ENCODE measurements at regions not wholly inside any gene's neighbourhood (a gene's known extent, or its start where the extent isn't known, plus 50 kb on each side); places are given as distances from the start of the nearest gene placed in this dataset.

- Mint-ChIP-seq H3K4me1 (ENCODE audit: insufficient read depth, unreplicated experiment) (peaks cover 6% of the 10 kb centered on the region), H3K27ac (ENCODE audit: low read depth, unreplicated experiment) (no peak overlapping the region), H3K36me3 (ENCODE audit: insufficient read depth, unreplicated experiment) (no peaks in the 10 kb centered on the region), H3K27me3 (ENCODE audit: insufficient read depth, unreplicated experiment) (no peaks in the 10 kb centered on the region), H3K9me3 (ENCODE audit: unreplicated experiment) (no peaks in the 10 kb centered on the region), H3K4me3 (ENCODE audit: unreplicated experiment) (no peak overlapping the region)
- intact Hi-C loops (cut with micrococcal nuclease), result loop anchor here (5.0 kb wide), 1 partner anchor 134 kb away; no protein-coding TSS in a partner anchor
- CTCF ChIA-PET, result interaction anchor here (0.5 to 5.8 kb wide), 14 partner anchors 10 to 469 kb away, joined by 3 to 52 read pairs (median 5); no protein-coding TSS in a partner anchor
- TF ChIP-seq, protein P1, sequence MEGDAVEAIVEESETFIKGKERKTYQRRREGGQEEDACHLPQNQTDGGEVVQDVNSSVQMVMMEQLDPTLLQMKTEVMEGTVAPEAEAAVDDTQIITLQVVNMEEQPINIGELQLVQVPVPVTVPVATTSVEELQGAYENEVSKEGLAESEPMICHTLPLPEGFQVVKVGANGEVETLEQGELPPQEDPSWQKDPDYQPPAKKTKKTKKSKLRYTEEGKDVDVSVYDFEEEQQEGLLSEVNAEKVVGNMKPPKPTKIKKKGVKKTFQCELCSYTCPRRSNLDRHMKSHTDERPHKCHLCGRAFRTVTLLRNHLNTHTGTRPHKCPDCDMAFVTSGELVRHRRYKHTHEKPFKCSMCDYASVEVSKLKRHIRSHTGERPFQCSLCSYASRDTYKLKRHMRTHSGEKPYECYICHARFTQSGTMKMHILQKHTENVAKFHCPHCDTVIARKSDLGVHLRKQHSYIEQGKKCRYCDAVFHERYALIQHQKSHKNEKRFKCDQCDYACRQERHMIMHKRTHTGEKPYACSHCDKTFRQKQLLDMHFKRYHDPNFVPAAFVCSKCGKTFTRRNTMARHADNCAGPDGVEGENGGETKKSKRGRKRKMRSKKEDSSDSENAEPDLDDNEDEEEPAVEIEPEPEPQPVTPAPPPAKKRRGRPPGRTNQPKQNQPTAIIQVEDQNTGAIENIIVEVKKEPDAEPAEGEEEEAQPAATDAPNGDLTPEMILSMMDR (IDR thresholded peaks at IDR 0.05; ENCODE audit: unreplicated experiment), result no peak
- DNase-seq (ENCODE audit: unreplicated experiment), result no peak
- POLR2A ChIA-PET, result no interaction called here
- no TSS peak for BruUV-seq (replicated peaks)
Measured at GRCh38 chr17:68778726-68779125, 176.5 kb downstream of the ABCA8 start.

DNA sequence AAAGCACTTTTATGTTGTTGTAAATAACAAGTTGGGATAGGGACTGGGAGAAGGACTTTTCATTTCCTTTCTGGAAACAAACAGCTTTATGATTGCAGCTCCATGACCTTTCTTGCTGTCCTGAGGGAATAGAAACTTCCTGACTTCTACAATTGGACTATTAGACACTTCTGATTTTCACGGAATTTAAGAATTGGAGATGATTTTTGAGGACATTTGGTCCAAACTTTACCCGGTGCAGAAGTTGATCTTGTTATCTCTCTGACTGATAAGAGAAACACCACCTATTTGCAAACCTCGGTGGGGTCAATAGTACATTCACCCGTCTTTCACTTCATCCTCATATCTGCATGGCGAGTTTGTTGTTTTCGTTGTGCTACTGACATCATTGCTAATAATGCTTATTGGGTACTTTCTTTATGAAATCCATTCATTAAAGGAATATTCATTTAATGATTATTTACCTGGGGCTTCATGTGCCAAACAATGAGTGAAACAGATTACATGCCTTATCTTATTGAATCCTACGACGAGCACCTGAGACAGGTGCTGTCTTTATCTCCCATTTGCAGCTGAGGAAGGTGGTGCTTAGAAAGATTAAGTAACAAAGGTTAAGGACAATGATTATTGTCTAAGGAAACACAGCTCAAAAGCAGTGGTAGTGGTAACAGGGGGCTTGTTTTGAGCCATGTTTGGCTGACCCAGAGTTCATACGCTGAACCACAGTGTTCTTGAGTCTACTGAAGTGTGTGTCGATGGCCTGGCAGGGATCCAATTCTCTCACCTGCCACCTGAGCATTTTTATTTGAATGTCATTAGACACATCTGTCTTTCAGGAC, 176.9 kb upstream of the FAM20A start:
- CTCF ChIA-PET, result interaction anchor here (0.6 to 5.8 kb wide), 24 partner anchors 8 to 748 kb away, joined by 3 to 52 read pairs (median 4); no protein-coding TSS in a partner anchor
- Mint-ChIP-seq H3K27ac (ENCODE audit: low read depth, unreplicated experiment) (no peak overlapping the region), H3K4me3 (ENCODE audit: unreplicated experiment) (no peak overlapping the region), H3K36me3 (ENCODE audit: insufficient read depth, unreplicated experiment) (no peaks in the 10 kb centered on the region), H3K9me3 (ENCODE audit: unreplicated experiment) (no peaks in the 10 kb centered on the region), H3K27me3 (ENCODE audit: insufficient read depth, unreplicated experiment) (no peaks in the 10 kb centered on the region), H3K4me1 (ENCODE audit: insufficient read depth, unreplicated experiment) (peaks cover 6% of the 10 kb centered on the region)
- TF ChIP-seq, protein P1 (IDR thresholded peaks at IDR 0.05; ENCODE audit: unreplicated experiment), result no peak
- POLR2A ChIA-PET, result interaction anchor here (1.2 kb wide), 1 partner anchor 455 kb away, joined by 3 read pairs; no protein-coding TSS in a partner anchor
- DNase-seq (ENCODE audit: unreplicated experiment), result no peak
- intact Hi-C loops (cut with micrococcal nuclease), result loop anchor here (1.0 to 5.0 kb wide), 4 partner anchors 134 to 468 kb away; no protein-coding TSS in a partner anchor
- BruUV-seq (replicated peaks), result no TSS peak

DNA sequence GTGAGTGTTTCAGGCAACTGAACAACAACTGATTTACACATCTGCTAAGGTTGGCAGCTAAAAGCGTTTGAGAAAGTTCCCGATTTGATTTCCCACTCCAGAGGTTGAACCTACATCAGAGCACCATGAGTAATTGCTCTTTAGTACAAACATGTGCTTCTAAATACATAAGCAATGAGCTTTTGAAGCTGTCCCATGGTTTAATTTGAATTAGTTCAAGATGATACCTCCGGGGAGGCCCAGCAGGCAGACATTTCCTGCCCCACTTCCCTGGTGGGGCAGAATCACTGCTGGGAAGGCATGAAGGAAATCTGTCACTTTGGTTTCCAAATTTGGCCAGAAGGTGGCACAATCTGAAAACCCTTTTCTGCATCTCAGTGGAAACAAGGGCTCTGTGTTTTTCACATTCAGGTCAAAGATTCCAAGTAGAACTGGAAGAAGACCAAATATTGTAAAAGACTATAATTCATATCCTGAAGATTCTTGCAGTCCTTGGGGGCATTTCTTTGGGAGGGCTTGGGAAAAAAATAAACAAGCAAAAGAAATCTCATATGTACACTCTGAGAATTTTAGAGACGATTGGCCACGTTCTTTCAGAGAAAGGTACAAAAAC, 176.2 kb upstream of the FAM20A start:
- CTCF ChIA-PET, result interaction anchor here (0.6 to 5.8 kb wide), 26 partner anchors 8 to 749 kb away, joined by 3 to 52 read pairs (median 4); no protein-coding TSS in a partner anchor
- H3K27ac Mint-ChIP-seq (ENCODE audit: low read depth, unreplicated experiment), result no peak overlapping the region
- POLR2A ChIA-PET, result interaction anchor here (1.2 to 1.3 kb wide), 2 partner anchors 10 to 455 kb away, joined by 3 to 4 read pairs; no protein-coding TSS in a partner anchor

More for the DNA sequence above, 176.2 kb upstream of the FAM20A start:
- DNase-seq (ENCODE audit: unreplicated experiment), result peak; percentile 75
- H3K4me1 Mint-ChIP-seq (ENCODE audit: insufficient read depth, unreplicated experiment), result peaks cover 6% of the 10 kb centered on the region
- no peaks in the 10 kb centered on the region for H3K36me3 Mint-ChIP-seq (ENCODE audit: insufficient read depth, unreplicated experiment)
- intact Hi-C loops (cut with micrococcal nuclease), result loop anchor here (1.0 to 5.0 kb wide), 4 partner anchors 135 to 469 kb away; no protein-coding TSS in a partner anchor
- no peaks in the 10 kb centered on the region for H3K27me3 Mint-ChIP-seq (ENCODE audit: insufficient read depth, unreplicated experiment)
- BruUV-seq (replicated peaks), result no TSS peak
- H3K4me3 Mint-ChIP-seq (ENCODE audit: unreplicated experiment), result no peak overlapping the region
- no peaks in the 10 kb centered on the region for H3K9me3 Mint-ChIP-seq (ENCODE audit: unreplicated experiment)
- TF ChIP-seq, protein P1 (IDR thresholded peaks at IDR 0.05; ENCODE audit: unreplicated experiment), result peak; percentile 55

All from MCF 10A (cell line).